ENCODE measurements at regions not wholly inside any gene's neighbourhood (a gene's known extent, or its start where the extent isn't known, plus 50 kb on each side); places are given as distances from the start of the nearest gene placed in this dataset.
"Not testable (repeated sequence)": the region's sequence is repeated elsewhere in the genome, so short reads cannot be mapped to it uniquely, and the experiment has no call there.

DNA sequence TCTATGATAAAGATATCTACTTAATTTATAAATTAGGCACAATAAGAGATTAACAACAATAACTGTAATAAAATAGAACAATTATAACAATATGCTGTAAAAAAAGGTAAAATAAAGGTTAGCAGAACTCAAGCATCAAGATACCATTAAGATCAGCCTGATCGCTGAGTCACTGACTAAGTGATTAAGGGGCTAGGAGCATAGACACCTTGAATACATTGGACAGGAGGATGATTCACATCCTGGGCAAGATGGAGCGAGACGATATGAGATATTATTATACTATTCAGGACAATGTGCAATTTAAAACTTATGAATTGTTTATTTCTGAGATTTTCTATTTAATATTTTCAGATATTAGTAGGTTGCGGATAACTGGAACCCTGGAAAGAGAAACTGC, 1277.8 kb upstream of the ZEB2 start:
- H2BK15ac ChIP-seq (ENCODE audit: low read depth, poor library complexity, severe bottlenecking) = no peak overlapping the region
- H3K4ac ChIP-seq (ENCODE audit: low read depth in 1 of 2, low read length in 2 of 2) = no peak overlapping the region
- H3K18ac ChIP-seq (ENCODE audit: low read depth in 1 of 2, low read length in 2 of 2) = no peak overlapping the region
- H3K14ac ChIP-seq (ENCODE audit: low read length in 2 of 2) = no peak overlapping the region
- peaks cover 2% of the 10 kb centered on the region for H3K4me1 ChIP-seq (ENCODE audit: control insufficient read depth, insufficient read depth, low read depth, low read length)
- no peak overlapping the region for H3K4me3 ChIP-seq (ENCODE audit: insufficient read depth in 1 of 2, low read depth in 1 of 2, low read length in 2 of 2)
- no peak overlapping the region for H2AK5ac ChIP-seq (ENCODE audit: low read length, severe bottlenecking)
- H3K36me3 ChIP-seq (ENCODE audit: control insufficient read depth in 1 of 2, insufficient read depth in 2 of 2, low read depth in 1 of 2, low read length in 2 of 2) = no peaks in the 10 kb centered on the region
- H3K9ac ChIP-seq (ENCODE audit: low read length) = no peak overlapping the region
- H3K27ac ChIP-seq (ENCODE audit: low read length, poor library complexity, severe bottlenecking) = no peak overlapping the region
- H3K27me3 ChIP-seq (ENCODE audit: control insufficient read depth in 1 of 2, insufficient read depth in 1 of 2, low read length in 2 of 2) = no peaks in the 10 kb centered on the region
- no peak overlapping the region for H2BK5ac ChIP-seq (ENCODE audit: low read depth, low read length, poor library complexity, severe bottlenecking)
- H3K79me1 ChIP-seq (replicated peaks; ENCODE audit: low read length, poor library complexity, severe bottlenecking) = no peaks in the 10 kb centered on the region
- H2BK120ac ChIP-seq (ENCODE audit: low read depth, low read length) = no peak overlapping the region
- H2BK12ac ChIP-seq (ENCODE audit: low read length in 2 of 2) = no peak overlapping the region
- H3K23ac ChIP-seq (ENCODE audit: low read length in 2 of 2) = no peak overlapping the region
- no peak overlapping the region for H3K4me2 ChIP-seq (ENCODE audit: low read length, poor library complexity, severe bottlenecking)
- no peak for DNase-seq
- H3K9me3 ChIP-seq (ENCODE audit: control insufficient read depth, low read length) = no peaks in the 10 kb centered on the region
- no peak overlapping the region for H4K8ac ChIP-seq (ENCODE audit: low read length)
- H4K91ac ChIP-seq (ENCODE audit: low read length) = no peak overlapping the region
- no peak overlapping the region for H2AFZ ChIP-seq (ENCODE audit: low read depth, low read length)
- 96% methylated on average over 2 of the region's 4 CpGs for WGBS

DNA sequence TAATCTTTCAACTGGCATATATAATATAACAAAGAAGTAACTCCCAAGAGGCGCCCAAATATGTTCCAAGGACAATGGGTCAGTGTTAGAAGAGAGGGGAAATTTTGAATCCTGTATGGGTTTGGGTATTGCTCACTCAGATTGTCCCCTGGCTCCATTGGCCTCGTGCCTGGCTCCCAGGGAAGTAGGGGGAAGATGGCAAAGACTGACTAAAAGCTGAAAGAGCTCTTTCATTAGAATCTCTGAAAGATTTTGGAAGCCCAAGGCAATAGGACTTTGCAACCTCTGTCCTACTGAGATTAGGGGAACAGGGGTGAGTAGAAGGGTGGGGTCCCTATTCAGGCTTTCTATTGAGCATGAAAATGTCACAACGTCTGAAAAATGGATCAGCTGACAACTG, 1272.8 kb upstream of the ZEB2 start:
- no peak overlapping the region for H2AK5ac ChIP-seq (ENCODE audit: low read length, severe bottlenecking)
- no peak overlapping the region for H3K23ac ChIP-seq (ENCODE audit: low read length in 2 of 2)
- no peak for DNase-seq
- WGBS = 88% methylated on average over 3 of the region's 3 CpGs
- no peak overlapping the region for H3K14ac ChIP-seq (ENCODE audit: low read length in 2 of 2)
- no peak overlapping the region for H2AFZ ChIP-seq (ENCODE audit: low read depth, low read length)
- H2BK5ac ChIP-seq (ENCODE audit: low read depth, low read length, poor library complexity, severe bottlenecking) = no peak overlapping the region
- H3K9me3 ChIP-seq (ENCODE audit: control insufficient read depth, low read length) = no peaks in the 10 kb centered on the region
- H3K27ac ChIP-seq (ENCODE audit: low read length, poor library complexity, severe bottlenecking) = no peak overlapping the region
- H3K36me3 ChIP-seq (ENCODE audit: control insufficient read depth in 1 of 2, insufficient read depth in 2 of 2, low read depth in 1 of 2, low read length in 2 of 2) = no peaks in the 10 kb centered on the region
- no peak overlapping the region for H4K91ac ChIP-seq (ENCODE audit: low read length)
- H3K18ac ChIP-seq (ENCODE audit: low read depth in 1 of 2, low read length in 2 of 2) = no peak overlapping the region
- H3K79me1 ChIP-seq (replicated peaks; ENCODE audit: low read length, poor library complexity, severe bottlenecking) = no peaks in the 10 kb centered on the region
- H3K4me2 ChIP-seq (ENCODE audit: low read length, poor library complexity, severe bottlenecking) = no peak overlapping the region
- H2BK120ac ChIP-seq (ENCODE audit: low read depth, low read length) = no peak overlapping the region
- no peak overlapping the region for H4K8ac ChIP-seq (ENCODE audit: low read length)
- H2BK15ac ChIP-seq (ENCODE audit: low read depth, poor library complexity, severe bottlenecking) = no peak overlapping the region
- H3K27me3 ChIP-seq (ENCODE audit: control insufficient read depth in 1 of 2, insufficient read depth in 1 of 2, low read length in 2 of 2) = no peaks in the 10 kb centered on the region
- no peak overlapping the region for H3K4ac ChIP-seq (ENCODE audit: low read depth in 1 of 2, low read length in 2 of 2)
- H3K4me1 ChIP-seq (ENCODE audit: control insufficient read depth, insufficient read depth, low read depth, low read length) = no peaks in the 10 kb centered on the region
- H2BK12ac ChIP-seq (ENCODE audit: low read length in 2 of 2) = no peak overlapping the region
- H3K9ac ChIP-seq (ENCODE audit: low read length) = no peak overlapping the region
- H3K4me3 ChIP-seq (ENCODE audit: insufficient read depth in 1 of 2, low read depth in 1 of 2, low read length in 2 of 2) = no peak overlapping the region

DNA sequence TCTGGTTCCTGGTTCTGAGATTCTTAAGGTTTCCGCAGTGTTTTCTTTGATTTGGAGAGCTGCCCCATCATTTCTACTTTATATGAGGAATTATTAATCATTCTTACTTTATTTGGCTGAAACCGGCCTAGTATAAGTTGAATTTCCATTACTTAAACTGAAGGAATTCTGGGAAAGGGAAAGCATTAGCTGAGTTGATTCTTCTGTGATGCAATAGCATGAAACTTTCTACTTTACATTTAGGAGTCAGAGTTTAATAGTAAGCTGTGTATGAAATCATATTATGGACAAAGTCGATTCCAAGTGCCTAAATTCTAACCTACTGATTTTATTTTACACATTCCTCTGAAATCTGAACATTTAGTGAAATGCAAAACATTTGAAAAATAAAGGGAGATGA, 1269.7 kb upstream of the ZEB2 start:
- Histone ChIP-seq H3K23ac (ENCODE audit: low read length in 2 of 2) (no peak overlapping the region), H3K27ac (ENCODE audit: low read length, poor library complexity, severe bottlenecking) (no peak overlapping the region), H3K18ac (ENCODE audit: low read depth in 1 of 2, low read length in 2 of 2) (no peak overlapping the region), H3K79me1 (replicated peaks; ENCODE audit: low read length, poor library complexity, severe bottlenecking) (no peaks in the 10 kb centered on the region), H2AFZ (ENCODE audit: low read depth, low read length) (no peak overlapping the region), H2BK5ac (ENCODE audit: low read depth, low read length, poor library complexity, severe bottlenecking) (no peak overlapping the region), H3K4me2 (ENCODE audit: low read length, poor library complexity, severe bottlenecking) (no peak overlapping the region), H3K27me3 (ENCODE audit: control insufficient read depth in 1 of 2, insufficient read depth in 1 of 2, low read length in 2 of 2) (no peaks in the 10 kb centered on the region), H3K36me3 (ENCODE audit: control insufficient read depth in 1 of 2, insufficient read depth in 2 of 2, low read depth in 1 of 2, low read length in 2 of 2) (no peaks in the 10 kb centered on the region), H3K4me3 (ENCODE audit: insufficient read depth in 1 of 2, low read depth in 1 of 2, low read length in 2 of 2) (no peak overlapping the region), H3K14ac (ENCODE audit: low read length in 2 of 2) (no peak overlapping the region), H3K4me1 (ENCODE audit: control insufficient read depth, insufficient read depth, low read depth, low read length) (no peaks in the 10 kb centered on the region), H2AK5ac (ENCODE audit: low read length, severe bottlenecking) (no peak overlapping the region), H4K91ac (ENCODE audit: low read length) (no peak overlapping the region), H2BK120ac (ENCODE audit: low read depth, low read length) (no peak overlapping the region), H2BK15ac (ENCODE audit: low read depth, poor library complexity, severe bottlenecking) (no peak overlapping the region), H3K9me3 (ENCODE audit: control insufficient read depth, low read length) (no peaks in the 10 kb centered on the region), H2BK12ac (ENCODE audit: low read length in 2 of 2) (no peak overlapping the region), H4K8ac (ENCODE audit: low read length) (no peak overlapping the region), H3K4ac (ENCODE audit: low read depth in 1 of 2, low read length in 2 of 2) (no peak overlapping the region), H3K9ac (ENCODE audit: low read length) (no peak overlapping the region)
- no peak for DNase-seq
- 100% methylated on average over 1 of the region's 3 CpGs for WGBS

DNA sequence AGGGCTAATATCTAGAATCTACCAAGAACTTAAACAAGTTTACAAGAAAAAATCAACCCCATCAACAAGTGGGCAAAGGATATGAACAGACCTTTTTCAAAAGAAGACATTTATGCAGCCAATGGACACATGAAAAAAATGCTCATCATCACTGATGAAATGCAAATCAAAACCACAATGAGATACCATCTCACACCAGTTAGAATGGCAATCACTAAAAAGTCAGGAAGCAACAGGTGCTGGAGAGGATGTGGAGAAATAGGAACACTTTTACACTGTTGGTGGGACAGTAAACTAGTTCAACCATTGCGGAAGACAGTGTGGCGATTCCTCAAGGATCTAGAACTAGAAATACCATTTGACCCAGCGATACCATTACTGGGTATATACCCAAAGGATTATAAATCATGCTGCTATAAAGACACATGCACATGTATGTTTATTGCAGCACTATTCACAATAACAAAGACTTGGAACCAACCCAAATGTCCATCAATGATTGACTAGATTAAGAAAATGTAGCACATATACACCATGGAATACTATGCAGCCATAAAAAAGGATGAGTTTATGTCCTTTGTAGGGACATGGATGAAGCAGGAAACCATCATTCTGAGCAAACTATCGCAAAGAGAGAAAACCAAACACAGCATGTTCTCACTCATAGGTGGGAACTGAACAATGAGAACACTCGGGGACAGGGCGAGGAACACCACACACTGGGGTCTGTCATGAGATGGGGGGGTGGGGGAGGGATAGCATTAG, 1267.9 kb upstream of the ZEB2 start:
- not testable (repeated sequence) for H3K14ac ChIP-seq (ENCODE audit: low read length in 2 of 2); DNase-seq; H3K9me3 ChIP-seq (ENCODE audit: control insufficient read depth, low read length); H3K18ac ChIP-seq (ENCODE audit: low read depth in 1 of 2, low read length in 2 of 2); H2BK5ac ChIP-seq (ENCODE audit: low read depth, low read length, poor library complexity, severe bottlenecking); H3K27ac ChIP-seq (ENCODE audit: low read length, poor library complexity, severe bottlenecking); H3K4ac ChIP-seq (ENCODE audit: low read depth in 1 of 2, low read length in 2 of 2); H2BK15ac ChIP-seq (ENCODE audit: low read depth, poor library complexity, severe bottlenecking); H4K8ac ChIP-seq (ENCODE audit: low read length); H3K4me1 ChIP-seq (ENCODE audit: control insufficient read depth, insufficient read depth, low read depth, low read length); H3K27me3 ChIP-seq (ENCODE audit: control insufficient read depth in 1 of 2, insufficient read depth in 1 of 2, low read length in 2 of 2); H4K91ac ChIP-seq (ENCODE audit: low read length); H3K9ac ChIP-seq (ENCODE audit: low read length); H3K36me3 ChIP-seq (ENCODE audit: control insufficient read depth in 1 of 2, insufficient read depth in 2 of 2, low read depth in 1 of 2, low read length in 2 of 2); H2BK120ac ChIP-seq (ENCODE audit: low read depth, low read length); H3K4me2 ChIP-seq (ENCODE audit: low read length, poor library complexity, severe bottlenecking); H2BK12ac ChIP-seq (ENCODE audit: low read length in 2 of 2); H2AK5ac ChIP-seq (ENCODE audit: low read length, severe bottlenecking); H3K79me1 ChIP-seq (replicated peaks; ENCODE audit: low read length, poor library complexity, severe bottlenecking); H3K23ac ChIP-seq (ENCODE audit: low read length in 2 of 2); H2AFZ ChIP-seq (ENCODE audit: low read depth, low read length); H3K4me3 ChIP-seq (ENCODE audit: insufficient read depth in 1 of 2, low read depth in 1 of 2, low read length in 2 of 2)
- WGBS = 90% methylated on average over 2 of the region's 6 CpGs
